ENCODE measurements at regions not wholly inside any gene's neighbourhood (a gene's known extent, or its start where the extent isn't known, plus 50 kb on each side); places are given as distances from the start of the nearest gene placed in this dataset.
"Not testable (repeated sequence)": the region's sequence is repeated elsewhere in the genome, so short reads cannot be mapped to it uniquely, and the experiment has no call there.

DNA sequence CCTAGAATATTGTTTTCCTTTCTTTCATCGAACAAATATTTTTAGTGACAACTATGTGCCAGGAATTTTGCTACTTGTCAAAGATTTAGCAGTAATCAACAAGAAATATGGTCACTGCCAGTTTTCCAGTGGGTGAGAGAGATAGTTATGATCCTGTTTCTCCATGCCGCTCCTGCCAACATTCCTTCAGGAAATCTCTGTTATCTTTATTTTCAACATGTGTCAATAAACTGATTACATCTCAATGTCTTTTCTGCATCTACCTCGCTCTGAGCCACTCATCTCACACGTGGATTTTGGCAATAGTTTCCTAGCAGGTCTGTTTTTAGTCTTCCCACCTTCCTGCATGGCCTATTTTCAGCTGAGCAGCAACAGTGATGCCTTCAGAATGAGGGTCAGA is 650.0 kb upstream of the STXBP6 start:
- ChIA-PET CTCF (no interaction called here), POLR2A (no interaction called here)
- H3K4me1 Mint-ChIP-seq: no peaks in the 10 kb centered on the region
- ATAC-seq: no peak
- no peaks in the 10 kb centered on the region for H3K36me3 Mint-ChIP-seq (ENCODE audit: low read depth)
- DNase-seq: no peak
- intact Hi-C loops (cut with DNase I, micrococcal nuclease): no loop called here
- H3K27ac Mint-ChIP-seq: no peak overlapping the region
- H3K27me3 Mint-ChIP-seq: no peaks in the 10 kb centered on the region
- no peak overlapping the region for H3K4me3 Mint-ChIP-seq
- peaks cover 7% of the 10 kb centered on the region for H3K9me3 Mint-ChIP-seq (ENCODE audit: low read depth)

DNA sequence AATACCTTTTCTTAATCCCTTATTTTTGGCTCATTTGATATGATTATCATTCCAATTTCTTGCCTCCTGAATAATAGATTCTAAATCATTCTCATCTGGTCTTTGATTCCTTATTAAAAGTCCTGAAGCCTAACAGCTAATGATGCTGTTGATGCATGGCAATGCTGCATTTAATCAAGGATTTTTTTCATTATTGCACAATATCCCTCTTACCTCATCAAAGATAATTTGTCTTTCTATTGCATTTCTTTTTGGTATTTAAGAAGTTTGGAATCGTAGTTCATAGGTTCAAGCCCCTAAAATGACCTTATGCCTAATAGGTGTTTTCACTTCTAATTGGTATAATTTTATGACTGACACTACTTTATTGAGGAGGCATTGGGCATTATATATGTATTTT is 648.2 kb upstream of the STXBP6 start:
- H3K27me3 Mint-ChIP-seq: no peaks in the 10 kb centered on the region
- intact Hi-C loops (cut with DNase I, micrococcal nuclease): no loop called here
- POLR2A ChIA-PET: no interaction called here
- H3K36me3 Mint-ChIP-seq (ENCODE audit: low read depth): no peaks in the 10 kb centered on the region
- no peak overlapping the region for H3K27ac Mint-ChIP-seq
- ATAC-seq (no peak), DNase-seq (no peak)
- no peak overlapping the region for H3K4me3 Mint-ChIP-seq
- H3K4me1 Mint-ChIP-seq: no peaks in the 10 kb centered on the region
- H3K9me3 Mint-ChIP-seq (ENCODE audit: low read depth): peaks cover 7% of the 10 kb centered on the region
- CTCF ChIA-PET: no interaction called here

DNA sequence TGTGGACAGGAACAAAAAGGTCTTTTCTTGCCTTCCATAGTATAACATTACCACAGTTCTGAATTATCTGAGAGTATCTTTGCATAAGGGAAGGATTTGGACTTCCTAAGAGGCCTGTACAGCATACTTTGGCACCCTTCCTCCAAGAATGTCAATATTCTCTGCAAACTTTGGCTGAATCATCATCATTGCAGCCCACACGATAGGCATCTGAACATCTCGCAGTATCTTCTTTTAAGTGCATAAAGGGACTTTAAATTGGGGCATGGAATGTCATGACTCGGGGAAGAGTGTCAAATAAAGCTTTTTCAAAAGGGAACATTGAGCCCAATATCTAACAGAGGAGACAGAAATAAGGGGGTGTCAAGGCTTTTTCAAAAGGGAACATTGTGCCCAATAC is 646.2 kb upstream of the STXBP6 start:
- Mint-ChIP-seq H3K27ac (no peak overlapping the region), H3K4me1 (no peaks in the 10 kb centered on the region), H3K27me3 (peaks cover 2% of the 10 kb centered on the region), H3K36me3 (ENCODE audit: low read depth) (no peaks in the 10 kb centered on the region), H3K9me3 (ENCODE audit: low read depth) (peaks cover 10% of the 10 kb centered on the region), H3K4me3 (no peak overlapping the region)
- ChIA-PET CTCF (interaction anchor here (0.7 kb wide), 1 partner anchor 157 kb away, joined by 3 read pairs; no protein-coding TSS in a partner anchor), POLR2A (no interaction called here)
- intact Hi-C loops (cut with DNase I, micrococcal nuclease): no loop called here
- DNase-seq (no peak), ATAC-seq (no peak)

DNA sequence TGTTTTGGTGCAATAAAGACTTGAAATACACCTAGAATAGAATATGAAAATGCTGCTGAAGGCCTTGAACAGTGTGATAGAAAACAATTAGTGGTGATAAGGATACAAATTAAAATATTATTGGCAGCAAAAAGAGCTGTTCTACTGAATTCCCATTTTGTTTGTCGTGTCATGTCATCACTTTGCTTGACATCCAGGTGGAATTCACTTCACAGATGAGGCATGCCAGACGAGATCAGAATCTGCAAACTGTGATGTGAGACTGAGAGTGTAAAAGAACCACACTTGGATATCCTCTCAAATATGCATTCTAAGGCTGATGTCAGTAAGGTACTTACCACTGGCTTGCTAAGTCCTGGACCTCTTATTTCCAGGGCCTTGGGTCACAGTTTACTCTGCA is 635.1 kb upstream of the STXBP6 start:
- ChIA-PET POLR2A (no interaction called here), CTCF (no interaction called here)
- H3K4me1 Mint-ChIP-seq: no peaks in the 10 kb centered on the region
- no peak overlapping the region for H3K4me3 Mint-ChIP-seq
- intact Hi-C loops (cut with DNase I, micrococcal nuclease): no loop called here
- H3K9me3 Mint-ChIP-seq (ENCODE audit: low read depth): no peaks in the 10 kb centered on the region
- no peaks in the 10 kb centered on the region for H3K27me3 Mint-ChIP-seq
- no peak for ATAC-seq
- no peak overlapping the region for H3K27ac Mint-ChIP-seq
- DNase-seq: no peak
- no peaks in the 10 kb centered on the region for H3K36me3 Mint-ChIP-seq (ENCODE audit: low read depth)

DNA sequence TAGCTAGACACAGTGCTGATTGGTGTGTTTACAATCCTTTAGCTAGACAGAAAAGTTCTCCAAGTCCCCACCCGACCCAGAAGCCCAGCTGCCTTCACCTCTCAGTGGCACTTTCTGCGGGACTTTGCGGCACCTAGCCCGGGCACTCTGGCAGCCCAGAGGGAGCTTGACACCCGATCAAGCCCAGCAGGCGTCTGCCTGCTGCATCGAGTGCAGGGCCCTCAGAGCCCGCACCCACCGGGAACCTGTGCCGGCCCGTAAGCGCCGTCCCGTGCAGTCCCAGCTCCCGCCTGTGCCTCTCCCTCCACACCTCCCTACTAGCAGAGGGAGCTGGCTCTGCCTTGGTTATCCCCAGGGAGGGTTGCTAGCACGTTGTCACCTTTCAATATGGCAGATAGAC is 631.0 kb upstream of the STXBP6 start:
- H3K4me1 Mint-ChIP-seq: no peaks in the 10 kb centered on the region
- peaks cover 8% of the 10 kb centered on the region for H3K9me3 Mint-ChIP-seq (ENCODE audit: low read depth)
- CTCF ChIA-PET: no interaction called here
- no peaks in the 10 kb centered on the region for H3K27me3 Mint-ChIP-seq
- no peaks in the 10 kb centered on the region for H3K36me3 Mint-ChIP-seq (ENCODE audit: low read depth)
- DNase-seq: no peak
- POLR2A ChIA-PET: no interaction called here
- no peak for ATAC-seq
- H3K27ac Mint-ChIP-seq: no peak overlapping the region
- no peak overlapping the region for H3K4me3 Mint-ChIP-seq
- intact Hi-C loops (cut with DNase I, micrococcal nuclease): no loop called here

DNA sequence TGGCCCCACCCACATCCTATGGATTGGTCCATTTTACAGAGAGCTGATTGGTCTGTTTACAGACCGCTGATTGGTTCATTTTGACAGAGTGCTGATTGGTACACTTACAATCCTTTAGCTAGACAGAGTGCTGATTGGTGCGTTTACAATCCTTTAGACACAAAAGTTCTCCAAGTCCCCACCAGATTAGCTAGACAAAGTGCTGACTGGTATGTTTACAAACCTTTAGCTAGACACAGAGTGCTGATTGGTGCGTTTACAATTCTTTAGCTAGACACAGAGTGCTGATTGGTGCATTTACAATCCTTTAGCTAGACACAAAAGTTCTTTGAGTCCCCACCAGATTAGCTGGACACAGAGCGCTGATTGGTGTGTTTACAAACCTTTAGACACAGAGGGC is 630.6 kb upstream of the STXBP6 start:
- H3K27ac Mint-ChIP-seq; DNase-seq; H3K4me1 Mint-ChIP-seq; POLR2A ChIA-PET; H3K27me3 Mint-ChIP-seq; H3K4me3 Mint-ChIP-seq; H3K36me3 Mint-ChIP-seq (ENCODE audit: low read depth); H3K9me3 Mint-ChIP-seq (ENCODE audit: low read depth); intact Hi-C loops (cut with DNase I, micrococcal nuclease); ATAC-seq: not testable (repeated sequence)
- CTCF ChIA-PET: interaction anchor here (0.6 kb wide), 1 partner anchor 40 kb away, joined by 3 read pairs; no protein-coding TSS in a partner anchor

DNA sequence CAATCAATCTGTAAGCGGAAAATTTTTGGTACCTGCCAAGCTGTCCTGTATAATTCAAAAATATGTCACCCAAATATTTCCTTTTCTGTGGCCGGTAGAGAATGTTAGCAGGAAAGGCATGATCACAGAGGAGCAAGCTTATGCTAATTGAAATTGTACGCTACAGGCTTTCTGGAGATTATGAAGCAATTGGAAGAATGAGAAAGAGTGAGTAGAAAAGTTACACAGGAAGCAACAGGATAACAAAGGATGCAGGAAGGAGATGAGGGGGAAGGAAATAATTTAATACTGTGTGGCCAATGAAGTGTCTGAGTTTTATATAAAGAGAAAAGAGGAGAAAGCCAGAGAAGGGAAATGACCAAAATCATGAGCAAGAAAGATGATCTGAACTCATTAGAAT is 627.2 kb upstream of the STXBP6 start:
- Mint-ChIP-seq H3K27me3 (no peaks in the 10 kb centered on the region), H3K4me1 (no peaks in the 10 kb centered on the region), H3K36me3 (ENCODE audit: low read depth) (no peaks in the 10 kb centered on the region), H3K27ac (no peak overlapping the region), H3K4me3 (no peak overlapping the region), H3K9me3 (ENCODE audit: low read depth) (peaks cover 8% of the 10 kb centered on the region)
- intact Hi-C loops (cut with DNase I, micrococcal nuclease): no loop called here
- ChIA-PET CTCF (no interaction called here), POLR2A (no interaction called here)
- no peak for ATAC-seq
- DNase-seq: no peak

DNA sequence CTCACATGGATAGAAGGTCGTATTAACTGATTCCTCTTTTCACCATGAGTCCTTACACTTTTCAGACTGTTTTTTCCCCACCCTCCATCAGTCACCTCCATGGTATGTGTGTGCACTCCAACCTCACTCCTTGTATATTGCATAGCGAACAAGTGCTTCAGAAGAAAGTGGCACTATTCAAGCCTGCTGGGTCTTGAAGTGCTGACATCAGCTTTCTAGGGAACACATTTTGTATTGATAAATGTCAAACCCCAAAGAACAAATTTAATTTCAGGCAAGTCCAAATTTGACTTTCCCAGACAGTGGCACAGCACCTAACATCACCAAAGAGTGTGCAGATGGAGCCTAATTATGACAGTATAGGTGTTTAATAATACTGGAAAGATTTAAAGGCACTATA is 617.4 kb upstream of the STXBP6 start:
- H3K4me3 Mint-ChIP-seq: no peak overlapping the region
- DNase-seq (no peak), ATAC-seq (no peak)
- no peak overlapping the region for H3K27ac Mint-ChIP-seq
- CTCF ChIA-PET: no interaction called here
- H3K27me3 Mint-ChIP-seq: no peaks in the 10 kb centered on the region
- intact Hi-C loops (cut with DNase I, micrococcal nuclease): no loop called here
- peaks cover 4% of the 10 kb centered on the region for H3K9me3 Mint-ChIP-seq (ENCODE audit: low read depth)
- POLR2A ChIA-PET: no interaction called here
- no peaks in the 10 kb centered on the region for H3K36me3 Mint-ChIP-seq (ENCODE audit: low read depth)
- H3K4me1 Mint-ChIP-seq: no peaks in the 10 kb centered on the region

DNA sequence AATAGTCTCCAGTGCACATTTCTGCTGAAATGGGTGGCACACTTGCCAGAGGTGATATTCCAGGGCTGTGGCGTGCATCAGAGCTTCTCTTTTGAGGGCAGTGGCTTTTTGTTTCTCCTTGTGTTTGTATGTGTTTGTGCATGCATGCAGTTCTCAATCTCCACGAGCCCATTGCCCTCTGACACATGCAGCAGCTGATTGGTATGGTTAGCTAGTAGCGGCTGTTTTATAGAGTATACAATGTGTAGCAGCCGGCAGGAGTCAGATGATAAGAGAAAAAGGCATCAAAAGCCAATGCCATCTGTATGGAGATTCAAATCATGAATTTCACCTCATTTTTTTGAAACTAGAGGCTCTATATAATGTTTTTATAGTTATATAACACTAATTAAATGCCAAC is 616.9 kb upstream of the STXBP6 start:
- no peaks in the 10 kb centered on the region for H3K4me1 Mint-ChIP-seq
- intact Hi-C loops (cut with DNase I, micrococcal nuclease): no loop called here
- no peaks in the 10 kb centered on the region for H3K36me3 Mint-ChIP-seq (ENCODE audit: low read depth)
- DNase-seq: no peak
- ChIA-PET CTCF (no interaction called here), POLR2A (no interaction called here)
- H3K4me3 Mint-ChIP-seq: no peak overlapping the region
- no peak overlapping the region for H3K27ac Mint-ChIP-seq
- no peaks in the 10 kb centered on the region for H3K27me3 Mint-ChIP-seq
- no peak for ATAC-seq
- H3K9me3 Mint-ChIP-seq (ENCODE audit: low read depth): peaks cover 4% of the 10 kb centered on the region

DNA sequence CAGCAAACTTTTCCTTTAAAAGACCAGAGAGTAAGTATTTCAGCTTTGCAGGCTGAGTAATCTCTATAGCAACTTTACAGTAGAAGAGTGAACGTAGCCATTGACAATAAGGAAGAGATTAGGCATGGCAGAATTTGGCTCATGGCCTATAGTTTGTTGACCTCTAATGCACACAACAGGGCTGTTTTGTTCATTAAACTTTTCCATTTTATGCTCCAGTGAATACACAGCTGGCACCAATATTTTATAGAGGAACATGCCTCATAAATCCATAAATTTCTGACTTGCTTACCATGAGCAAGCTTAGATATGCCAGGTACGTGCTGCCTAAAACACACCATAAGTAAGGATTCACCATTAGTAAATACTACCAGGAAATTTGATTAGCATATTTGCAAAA is 609.0 kb upstream of the STXBP6 start:
- Mint-ChIP-seq H3K27me3 (no peaks in the 10 kb centered on the region), H3K4me1 (no peaks in the 10 kb centered on the region)

DNA sequence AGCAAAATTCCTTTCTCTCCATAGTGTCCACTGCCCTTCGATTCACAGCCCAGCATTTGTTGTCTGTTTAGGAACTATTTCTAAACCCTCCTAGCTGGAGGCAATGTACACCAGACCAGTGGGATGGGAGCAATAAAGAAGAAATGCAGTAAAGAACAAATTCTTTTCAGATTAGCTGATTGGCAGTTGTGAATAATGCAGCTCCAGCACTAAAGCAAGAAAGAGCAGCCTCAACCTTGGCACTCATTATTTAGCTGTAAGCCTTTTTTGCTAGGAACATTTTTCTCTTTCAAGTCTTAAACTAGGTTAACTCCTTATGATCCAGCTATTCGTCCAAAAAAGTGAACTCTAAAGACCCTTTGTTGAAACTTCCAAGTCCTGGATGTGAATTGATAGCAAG is 580.5 kb upstream of the STXBP6 start:
- no peaks in the 10 kb centered on the region for H3K36me3 Mint-ChIP-seq (ENCODE audit: low read depth)
- intact Hi-C loops (cut with DNase I, micrococcal nuclease): no loop called here
- no peak overlapping the region for H3K4me3 Mint-ChIP-seq
- H3K9me3 Mint-ChIP-seq (ENCODE audit: low read depth): peaks cover 2% of the 10 kb centered on the region
- DNase-seq (no peak), ATAC-seq (no peak)
- no peak overlapping the region for H3K27ac Mint-ChIP-seq
- ChIA-PET CTCF (no interaction called here), POLR2A (no interaction called here)
- H3K4me1 Mint-ChIP-seq: no peaks in the 10 kb centered on the region
- H3K27me3 Mint-ChIP-seq: no peaks in the 10 kb centered on the region

More for the DNA sequence above, 609.0 kb upstream of the STXBP6 start:
- Mint-ChIP-seq H3K4me3 (no peak overlapping the region), H3K27ac (no peak overlapping the region), H3K9me3 (ENCODE audit: low read depth) (peaks cover 5% of the 10 kb centered on the region), H3K36me3 (ENCODE audit: low read depth) (no peaks in the 10 kb centered on the region)
- ChIA-PET POLR2A (no interaction called here), CTCF (interaction anchor here (1.1 kb wide), 1 partner anchor 11 kb away, joined by 3 read pairs; no protein-coding TSS in a partner anchor)
- no peak for ATAC-seq
- no peak for DNase-seq
- intact Hi-C loops (cut with DNase I, micrococcal nuclease): no loop called here

DNA sequence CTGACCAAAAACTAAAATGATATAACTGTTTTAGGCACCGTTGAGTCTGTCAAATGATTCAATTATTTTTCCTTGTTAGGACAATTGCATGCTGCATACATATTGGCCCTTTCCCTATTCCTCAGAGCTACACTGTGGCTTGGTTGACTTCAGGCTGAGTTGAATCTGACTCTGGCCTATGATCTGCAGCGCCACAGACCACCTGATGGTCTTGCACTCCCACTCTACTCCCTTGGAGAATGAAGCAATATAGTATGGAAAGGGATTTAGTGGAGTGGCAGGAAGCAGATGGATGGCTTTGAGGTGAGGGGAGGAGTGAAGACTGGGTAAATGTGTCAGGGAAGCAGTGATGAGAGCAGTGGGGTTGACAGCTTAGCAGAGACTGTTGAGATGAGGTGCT is 579.0 kb upstream of the STXBP6 start:
- Mint-ChIP-seq H3K27me3 (no peaks in the 10 kb centered on the region), H3K4me3 (no peak overlapping the region), H3K9me3 (ENCODE audit: low read depth) (peaks cover 2% of the 10 kb centered on the region), H3K27ac (no peak overlapping the region), H3K36me3 (ENCODE audit: low read depth) (no peaks in the 10 kb centered on the region), H3K4me1 (no peaks in the 10 kb centered on the region)
- intact Hi-C loops (cut with DNase I, micrococcal nuclease): no loop called here
- ATAC-seq: no peak
- POLR2A ChIA-PET: no interaction called here
- no peak for DNase-seq
- CTCF ChIA-PET: no interaction called here

DNA sequence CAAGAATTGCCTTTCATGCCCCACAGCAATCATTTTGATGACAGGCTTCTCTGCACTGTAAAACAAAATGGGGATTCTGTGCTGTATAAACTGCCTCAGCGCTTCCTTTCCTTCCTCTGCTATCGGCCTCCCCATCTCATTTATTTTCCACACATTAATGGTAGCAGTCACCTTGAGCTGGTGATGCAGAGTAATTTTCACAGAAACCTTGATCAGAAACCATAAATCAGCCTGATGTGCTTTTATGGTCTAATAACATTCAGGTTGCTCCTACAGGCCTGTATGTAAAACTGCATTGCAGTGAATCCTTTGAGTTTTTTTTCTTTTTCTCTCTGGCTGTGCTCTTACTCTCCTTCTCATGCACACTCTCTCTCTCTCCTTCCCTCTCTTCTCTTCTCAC is 578.4 kb upstream of the STXBP6 start:
- Mint-ChIP-seq H3K36me3 (ENCODE audit: low read depth) (no peaks in the 10 kb centered on the region), H3K27ac (no peak overlapping the region), H3K4me3 (no peak overlapping the region), H3K27me3 (no peaks in the 10 kb centered on the region), H3K4me1 (no peaks in the 10 kb centered on the region), H3K9me3 (ENCODE audit: low read depth) (peaks cover 2% of the 10 kb centered on the region)
- CTCF ChIA-PET: no interaction called here
- intact Hi-C loops (cut with DNase I, micrococcal nuclease): no loop called here
- ATAC-seq: no peak
- POLR2A ChIA-PET: no interaction called here
- DNase-seq: no peak
